Fibroblast of pulmonary artery (primary cell): ENCODE measurements at regions not wholly inside any gene's neighbourhood (a gene's known extent, or its start where the extent isn't known, plus 50 kb on each side); places are given as distances from the start of the nearest gene placed in this dataset.

Source experiments
- DNase-seq: peaks from one replicate; pipeline ENCODE4 v3.0.0-alpha.2; 2010; ENCODE audit warnings: low read depth
- H3K4me3 ChIP-seq: replicated peaks from 2 replicates; pipeline ENCODE4 v1.5.1; 2011; ENCODE audit warnings: low read depth, mild to moderate bottlenecking, control low read depth, low read length, moderate library complexity
- TF ChIP-seq, protein P1 (sequence below): IDR thresholded peaks from 2 replicates; pipeline ENCODE4 v1.5.1; 2011; ENCODE audit warnings: mild to moderate bottlenecking, control low read depth, low read length, inconsistent platforms; ENCODE audit errors: missing control alignments

DNA sequence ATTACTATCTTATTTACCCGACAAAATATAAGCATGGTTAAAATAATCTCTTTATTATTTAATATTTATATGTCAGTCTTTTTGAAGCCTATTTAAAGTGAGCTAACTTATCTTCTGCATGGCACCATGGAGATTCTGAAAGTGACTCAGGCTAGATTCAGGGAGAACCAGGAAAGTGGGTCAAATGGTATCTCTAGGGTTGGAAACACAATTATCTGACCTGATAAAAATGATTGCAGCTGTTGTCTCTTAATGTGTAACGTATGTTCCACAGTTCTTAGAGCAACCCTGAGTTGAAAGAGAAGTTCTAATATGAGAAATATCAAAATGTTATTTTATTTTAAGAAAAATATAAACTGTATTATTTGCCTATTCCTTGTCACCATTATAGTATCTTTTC, 143.1 kb upstream of the CARD18 start:
- no peak overlapping the region for H3K4me3 ChIP-seq
- TF ChIP-seq, protein P1, sequence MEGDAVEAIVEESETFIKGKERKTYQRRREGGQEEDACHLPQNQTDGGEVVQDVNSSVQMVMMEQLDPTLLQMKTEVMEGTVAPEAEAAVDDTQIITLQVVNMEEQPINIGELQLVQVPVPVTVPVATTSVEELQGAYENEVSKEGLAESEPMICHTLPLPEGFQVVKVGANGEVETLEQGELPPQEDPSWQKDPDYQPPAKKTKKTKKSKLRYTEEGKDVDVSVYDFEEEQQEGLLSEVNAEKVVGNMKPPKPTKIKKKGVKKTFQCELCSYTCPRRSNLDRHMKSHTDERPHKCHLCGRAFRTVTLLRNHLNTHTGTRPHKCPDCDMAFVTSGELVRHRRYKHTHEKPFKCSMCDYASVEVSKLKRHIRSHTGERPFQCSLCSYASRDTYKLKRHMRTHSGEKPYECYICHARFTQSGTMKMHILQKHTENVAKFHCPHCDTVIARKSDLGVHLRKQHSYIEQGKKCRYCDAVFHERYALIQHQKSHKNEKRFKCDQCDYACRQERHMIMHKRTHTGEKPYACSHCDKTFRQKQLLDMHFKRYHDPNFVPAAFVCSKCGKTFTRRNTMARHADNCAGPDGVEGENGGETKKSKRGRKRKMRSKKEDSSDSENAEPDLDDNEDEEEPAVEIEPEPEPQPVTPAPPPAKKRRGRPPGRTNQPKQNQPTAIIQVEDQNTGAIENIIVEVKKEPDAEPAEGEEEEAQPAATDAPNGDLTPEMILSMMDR = no peak
- DNase-seq = no peak

DNA sequence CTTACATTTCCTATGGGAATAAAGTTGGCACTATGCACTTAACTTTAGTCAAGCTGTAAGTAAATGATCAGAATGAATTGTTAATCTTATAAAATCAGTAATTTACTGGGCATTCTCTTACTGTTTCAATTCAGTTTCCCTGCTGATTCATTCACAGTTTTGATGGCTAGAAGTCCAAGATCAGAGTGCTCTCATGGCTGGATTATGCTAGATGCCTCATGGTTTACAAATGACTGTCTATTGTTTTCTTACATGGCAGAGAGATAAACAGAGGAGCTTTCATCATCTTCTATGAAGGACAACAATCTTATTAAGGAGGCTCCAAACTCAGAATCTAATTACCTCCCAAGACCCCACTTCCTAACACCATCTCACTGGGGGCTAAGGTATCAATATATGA, 135.1 kb upstream of the CARD18 start:
- H3K4me3 ChIP-seq = no peak overlapping the region
- TF ChIP-seq, protein P1 = no peak

DNA sequence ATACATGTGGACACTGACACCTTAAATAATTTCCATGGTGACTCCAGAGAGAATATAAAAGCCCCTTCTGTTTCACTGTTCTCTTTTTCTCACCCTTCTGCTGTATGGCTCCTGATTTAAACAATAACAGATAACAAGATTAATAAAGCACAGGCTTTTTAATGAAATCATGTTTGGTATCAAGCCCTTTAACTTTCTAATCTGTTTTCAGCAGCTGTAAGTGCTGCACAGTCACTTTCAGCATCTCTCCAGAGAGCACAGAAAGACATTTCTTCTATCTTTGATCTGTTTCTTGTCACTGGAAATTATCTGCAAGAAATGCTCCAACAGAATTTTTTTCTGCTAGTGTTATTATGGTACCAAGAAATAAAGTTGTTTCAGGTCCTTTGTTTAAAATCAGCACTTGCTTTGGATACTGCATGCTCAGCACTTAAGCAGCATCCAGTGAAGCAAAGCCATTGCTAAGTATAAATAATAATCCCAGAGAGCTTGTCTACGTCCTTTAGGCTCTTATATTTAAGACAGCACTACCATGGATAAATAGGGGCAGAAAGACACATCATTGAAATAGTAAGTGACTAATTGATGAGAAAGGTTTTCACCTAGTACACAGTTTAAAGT, 134.2 kb upstream of the CARD18 start:
- TF ChIP-seq, protein P1 = no peak
- H3K4me3 ChIP-seq = no peak overlapping the region
- DNase-seq = no peak

More for the DNA sequence above, 135.1 kb upstream of the CARD18 start:
- DNase-seq = peak; percentile 15

DNA sequence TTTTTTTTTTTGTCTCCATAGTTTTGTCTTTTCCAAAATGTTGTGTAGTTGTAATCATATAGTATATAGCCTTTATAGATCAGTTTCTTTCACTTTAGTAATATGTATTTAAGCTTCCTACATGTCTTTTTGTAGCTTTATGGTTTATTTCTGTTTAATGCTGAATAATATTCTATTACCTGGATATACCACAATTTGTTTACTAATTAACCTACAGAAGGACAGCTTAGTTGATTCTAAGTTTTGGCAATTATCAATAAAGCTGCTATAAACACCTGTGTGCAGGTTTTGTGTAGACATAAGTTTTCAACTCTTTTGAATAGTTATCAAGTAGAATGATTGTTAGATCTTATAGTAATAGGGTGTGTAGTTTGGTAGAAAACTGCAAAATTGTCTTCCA, 130.3 kb upstream of the CARD18 start:
- no peak overlapping the region for H3K4me3 ChIP-seq
- TF ChIP-seq, protein P1 = no peak
- DNase-seq = no peak

DNA sequence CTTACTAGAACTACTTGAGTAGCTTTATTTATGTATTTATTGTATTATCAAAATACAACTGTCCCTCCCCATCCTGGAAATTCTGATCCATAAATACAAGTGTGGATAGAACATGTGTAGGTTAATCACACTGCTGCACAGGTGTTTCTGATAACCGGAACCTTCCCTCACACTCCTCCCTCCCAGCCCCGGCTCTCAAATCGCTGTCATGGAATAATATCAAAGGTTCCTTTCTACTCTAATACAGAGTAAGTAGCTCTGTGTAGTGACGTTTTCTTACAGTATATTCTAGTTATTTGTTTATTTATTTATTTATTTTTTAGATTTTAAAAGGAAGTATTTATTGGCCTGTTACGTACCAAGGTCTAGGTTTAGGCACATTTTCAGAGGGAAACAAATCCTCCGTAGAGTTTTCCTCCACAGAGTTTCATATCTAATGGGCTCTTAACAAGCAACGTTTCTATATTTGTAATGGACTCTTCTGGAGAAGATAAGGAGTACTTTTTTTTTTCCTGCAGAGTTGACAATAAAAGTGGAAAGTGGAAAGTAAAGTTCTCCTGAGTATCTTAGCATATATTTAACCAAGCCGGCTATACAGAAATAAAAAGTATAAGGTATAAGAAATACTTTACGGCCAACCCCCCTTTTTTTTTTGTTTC, 129.0 kb upstream of the CARD18 start:
- TF ChIP-seq, protein P1 = no peak
- no peak for DNase-seq
- H3K4me3 ChIP-seq = no peak overlapping the region

DNA sequence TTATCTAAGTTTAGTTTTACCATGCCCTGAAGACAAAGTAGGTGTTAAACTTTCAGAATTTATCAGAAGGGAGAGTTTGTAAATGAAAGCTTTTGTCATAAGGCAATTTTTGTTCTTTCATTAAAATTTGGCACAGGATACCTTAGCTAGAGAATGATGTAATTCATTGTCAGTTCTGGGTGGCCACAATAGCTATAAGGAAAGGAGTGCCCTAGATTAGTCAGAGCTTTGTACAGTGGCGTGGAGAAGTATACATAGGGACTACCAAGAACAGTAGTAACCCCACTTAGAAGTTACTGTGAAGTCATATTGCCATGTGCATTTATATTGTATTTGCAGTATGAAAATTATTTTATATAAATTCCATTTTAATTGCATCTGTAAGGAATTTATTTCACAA, 126.3 kb upstream of the CARD18 start:
- no peak overlapping the region for H3K4me3 ChIP-seq
- DNase-seq = peak; percentile 55
- TF ChIP-seq, protein P1 = no peak

DNA sequence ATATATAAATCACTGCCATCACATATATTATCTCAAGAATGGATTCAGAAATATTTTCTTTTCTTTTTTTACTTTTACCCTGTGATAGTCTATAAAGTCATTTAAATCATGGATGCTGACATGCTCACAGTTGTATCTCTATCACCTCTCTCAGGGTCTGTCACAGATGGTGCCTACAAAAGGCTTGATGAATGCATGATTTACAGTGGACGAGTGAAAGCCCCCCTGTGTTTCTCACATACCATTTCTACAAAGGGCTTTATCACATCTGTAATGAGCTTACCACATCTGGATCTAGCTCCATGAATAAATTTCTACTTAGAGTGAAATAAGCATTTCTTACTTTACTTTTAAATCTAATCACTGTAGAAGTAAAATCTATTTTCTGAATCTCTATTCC, 121.4 kb upstream of the CARD18 start:
- no peak for DNase-seq
- no peak overlapping the region for H3K4me3 ChIP-seq
- TF ChIP-seq, protein P1 = no peak
